SK-N-SH (cell line): ENCODE measurements at regions not wholly inside any gene's neighbourhood (a gene's known extent, or its start where the extent isn't known, plus 50 kb on each side); places are given as distances from the start of the nearest gene placed in this dataset.
"Not testable (repeated sequence)": the region's sequence is repeated elsewhere in the genome, so short reads cannot be mapped to it uniquely, and the experiment has no call there.

ENCODE experiments used
- CTCF ChIA-PET: fragments of 300-600, 350-600 bp; formaldehyde crosslinking; extraction: SDS; loops from one replicate; lab custom pipeline; 2021; lab: Yijun Ruan, JAX
- POLR2A ChIA-PET: fragments of 350-600 bp; sonication (Branson Sonifier 250); formaldehyde crosslinking; extraction: SDS; loops from one replicate; lab custom pipeline; 2020; ENCODE audit warnings: antibody characterized with exemption, inconsistent platforms; lab: Yijun Ruan, JAX
- DNase-seq: peaks from one replicate; pipeline ENCODE4 v3.0.0; 2012
- H2AFZ ChIP-seq: fragments of 200-600 bp; sonication (generic); 2 replicates; pipeline ENCODE4 v1.8.1; 2016; ENCODE audit warnings: antibody characterized with exemption, mild to moderate bottlenecking, low read depth
- H3F3A ChIP-seq: fragments of 200-600 bp; sonication (generic); replicated peaks from 2 replicates; pipeline ENCODE3; 2016; ENCODE audit warnings: antibody characterized with exemption, mild to moderate bottlenecking; ENCODE audit not compliant: insufficient read depth
- H3K27ac ChIP-seq, 2 experiments: fragments of 200-500 bp in 1 of 2; fragments of 200-600 bp in 1 of 2; sonication (Bioruptor generic) in 1 of 2; sonication (generic), shearing (Covaris generic) in 1 of 2; 2 replicates each; pipeline versions ENCODE4 v1.5.1 to v1.6.1; 2014 to 2016; ENCODE audit warnings: low read depth in 2 of 2, inconsistent platforms in 1 of 2, low read length in 1 of 2, mild to moderate bottlenecking in 1 of 2, mixed read lengths in 1 of 2
- H3K27me3 ChIP-seq: fragments of 200-600 bp; sonication (generic), shearing (Covaris generic); 2 replicates; pipeline ENCODE4 v1.6.1; 2016; ENCODE audit warnings: mixed run types; ENCODE audit not compliant: insufficient read depth
- H3K36me3 ChIP-seq, 2 experiments: fragments of 200-500 bp in 1 of 2; fragments of 200-600 bp in 1 of 2; sonication (Bioruptor generic) in 1 of 2; sonication (generic) in 1 of 2; replicated peaks in 1 of 2; 2 replicates each; pipeline versions ENCODE3 to v1.5.1; 2014 to 2016; ENCODE audit warnings: low read length in 1 of 2, mild to moderate bottlenecking in 1 of 2; ENCODE audit not compliant: insufficient read depth in 2 of 2, control insufficient read depth in 1 of 2
- H3K4me1 ChIP-seq, 2 experiments: fragments of 200-500 bp in 1 of 2; fragments of 200-600 bp in 1 of 2; sonication (Bioruptor generic) in 1 of 2; sonication (generic), shearing (Covaris generic) in 1 of 2; 2 replicates each; pipeline versions ENCODE4 v1.5.1 to v1.6.1; 2014 to 2016; ENCODE audit warnings: low read depth in 1 of 2, low read length in 1 of 2, mixed run types in 1 of 2; ENCODE audit not compliant: insufficient read depth in 2 of 2, control insufficient read depth in 1 of 2
- H3K4me2 ChIP-seq: fragments of 200-600 bp; sonication (generic), shearing (Covaris generic); 2 replicates; pipeline ENCODE4 v1.6.1; 2017; ENCODE audit warnings: mixed run types
- H3K4me3 ChIP-seq, 2 experiments: fragments of 200-500 bp in 1 of 2; fragments of 200-600 bp in 1 of 2; sonication (Bioruptor generic) in 1 of 2; sonication (generic), shearing (Covaris generic) in 1 of 2; 2 replicates each; pipeline versions ENCODE4 v1.5.1 to v1.8.1; 2014 to 2016; ENCODE audit warnings: low read depth in 2 of 2, inconsistent platforms in 1 of 2, low read length in 1 of 2, mild to moderate bottlenecking in 1 of 2, mixed read lengths in 1 of 2, moderate library complexity in 1 of 2
- H3K79me2 ChIP-seq: fragments of 200-600 bp; sonication (generic); 2 replicates; pipeline ENCODE4 v1.8.1; 2017; ENCODE audit warnings: mild to moderate bottlenecking; ENCODE audit not compliant: insufficient read depth
- H3K9ac ChIP-seq: fragments of 200-600 bp; sonication (generic); 2 replicates; pipeline ENCODE4 v1.6.1; 2017; ENCODE audit warnings: mixed run types
- H3K9me2 ChIP-seq: fragments of 200-600 bp; sonication (generic); 2 replicates; pipeline ENCODE4 v1.6.1; 2017; ENCODE audit warnings: mixed run types
- H3K9me3 ChIP-seq: fragments of 200-600 bp; sonication (generic); 2 replicates; pipeline ENCODE4 v1.6.1; 2017; ENCODE audit warnings: mixed run types, mild to moderate bottlenecking, moderate library complexity
- H4K20me1 ChIP-seq: fragments of 200-600 bp; sonication (generic); 2 replicates; pipeline ENCODE4 v1.6.1; 2017; ENCODE audit warnings: mild to moderate bottlenecking, mixed run types; ENCODE audit not compliant: insufficient read depth
- CHD2 ChIP-seq: fragments of 150-350 bp; IDR thresholded peaks from 2 replicates; pipeline ENCODE4 v1.6.1; 2018; ENCODE audit warnings: low read length; ENCODE audit not compliant: partially characterized antibody
- FOXJ3 ChIP-seq: sonication (generic); formaldehyde crosslinking; IDR thresholded peaks from 2 replicates; pipeline ENCODE4 v1.5.1; 2020; ENCODE audit warnings: mild to moderate bottlenecking, missing genetic modification reagents
- GABPA ChIP-seq: IDR thresholded peaks from 2 replicates; pipeline ENCODE4 v1.4.0; 2012; ENCODE audit warnings: low read depth, mild to moderate bottlenecking
- GATA2 ChIP-seq: sonication (generic); formaldehyde crosslinking; IDR thresholded peaks from 2 replicates; pipeline ENCODE4 v1.5.0; 2020; ENCODE audit warnings: mild to moderate bottlenecking, missing genetic modification reagents
- JUND ChIP-seq: IDR thresholded peaks from 2 replicates; pipeline ENCODE4 v1.4.0; 2012
- NFIC ChIP-seq: IDR thresholded peaks from 2 replicates; pipeline ENCODE4 v1.4.0; 2012; ENCODE audit warnings: borderline replicate concordance
- NRF1 ChIP-seq: IDR thresholded peaks from 2 replicates; pipeline ENCODE4 v1.6.1; 2012; ENCODE audit warnings: low read depth, mild to moderate bottlenecking, low read length
- POLR2AphosphoS5 ChIP-seq: IDR thresholded peaks from 2 replicates; pipeline ENCODE4 v1.6.1; 2012; ENCODE audit warnings: low read depth, low read length
- TAF1 ChIP-seq: IDR thresholded peaks from 2 replicates; pipeline ENCODE4 v1.6.1; 2012; ENCODE audit warnings: low read depth, mild to moderate bottlenecking, low read length, moderate library complexity, borderline replicate concordance
- TCF12 ChIP-seq: IDR thresholded peaks from 2 replicates; pipeline ENCODE4 v1.4.0; 2012
- WGBS: methylation state at CpG from one replicate; pipeline ENCODE4 v1.1.6; 2017; ENCODE audit warnings: low lambda C conversion rate; 5-methylcytosine and 5-hydroxymethylcytosine counted together
- TF ChIP-seq, protein P1 (sequence below): fragments of 150-350 bp; IDR thresholded peaks from 2 replicates; pipeline ENCODE4 v1.6.1; 2017; ENCODE audit warnings: antibody characterized with exemption, low read length, low read depth, borderline replicate concordance

- no peaks in the 10 kb centered on the region for H4K20me1 ChIP-seq
- no peak overlapping the region for H2AFZ ChIP-seq
- H3K4me3 ChIP-seq = no peak overlapping the region
- no peaks in the 10 kb centered on the region; a peak in 1 of 4 replicates for H3K4me1 ChIP-seq
- H3K36me3 ChIP-seq = no peaks in the 10 kb centered on the region
- H3K9ac ChIP-seq = no peak overlapping the region
- no peaks in the 10 kb centered on the region for H3F3A ChIP-seq
- TF ChIP-seq, protein P1, sequence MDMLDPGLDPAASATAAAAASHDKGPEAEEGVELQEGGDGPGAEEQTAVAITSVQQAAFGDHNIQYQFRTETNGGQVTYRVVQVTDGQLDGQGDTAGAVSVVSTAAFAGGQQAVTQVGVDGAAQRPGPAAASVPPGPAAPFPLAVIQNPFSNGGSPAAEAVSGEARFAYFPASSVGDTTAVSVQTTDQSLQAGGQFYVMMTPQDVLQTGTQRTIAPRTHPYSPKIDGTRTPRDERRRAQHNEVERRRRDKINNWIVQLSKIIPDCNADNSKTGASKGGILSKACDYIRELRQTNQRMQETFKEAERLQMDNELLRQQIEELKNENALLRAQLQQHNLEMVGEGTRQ = no peak
- TF ChIP-seq POLR2AphosphoS5 = no peak
- no peak for TF ChIP-seq NRF1
- TF ChIP-seq TCF12 = no peak
- CTCF ChIA-PET = interaction anchor here (0.7 kb wide), 1 partner anchor 1292 kb away, joined by 3 read pairs; no protein-coding TSS in a partner anchor
- H3K4me2 ChIP-seq = no peak overlapping the region
- no peak overlapping the region for H3K27ac ChIP-seq
- no peaks in the 10 kb centered on the region for H3K9me2 ChIP-seq
- POLR2A ChIA-PET = no interaction called here
- no peaks in the 10 kb centered on the region for H3K27me3 ChIP-seq
- no peaks in the 10 kb centered on the region for H3K9me3 ChIP-seq
- no peak for DNase-seq
- 13% methylated on average over 2 of the region's 2 CpGs for WGBS
- H3K79me2 ChIP-seq = no peaks in the 10 kb centered on the region
Measured at GRCh38 chr4:97317201-97317600, 826.1 kb downstream of the STPG2 start.

DNA sequence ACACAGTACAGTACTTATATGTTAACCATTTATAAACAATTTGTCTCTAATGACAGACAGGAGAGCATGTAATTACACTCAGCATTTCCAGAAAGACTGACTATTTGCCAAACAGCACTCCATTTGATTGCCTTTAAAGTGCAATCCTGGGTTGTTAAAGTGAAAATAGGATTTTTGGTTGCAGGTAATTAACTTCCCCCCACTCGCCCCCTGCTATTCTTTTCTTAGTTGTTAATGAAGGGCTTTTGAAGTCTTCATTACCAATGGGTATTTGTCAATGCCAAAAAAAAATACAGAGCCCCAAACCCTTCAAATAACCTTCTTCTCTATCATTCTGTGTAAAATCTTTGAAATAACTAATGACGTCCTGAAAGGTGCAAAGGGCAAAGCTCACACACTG is 825.6 kb downstream of the STPG2 start:
- POLR2A ChIA-PET = no interaction called here
- WGBS = 18% methylated on average over 2 of the region's 2 CpGs

DNA sequence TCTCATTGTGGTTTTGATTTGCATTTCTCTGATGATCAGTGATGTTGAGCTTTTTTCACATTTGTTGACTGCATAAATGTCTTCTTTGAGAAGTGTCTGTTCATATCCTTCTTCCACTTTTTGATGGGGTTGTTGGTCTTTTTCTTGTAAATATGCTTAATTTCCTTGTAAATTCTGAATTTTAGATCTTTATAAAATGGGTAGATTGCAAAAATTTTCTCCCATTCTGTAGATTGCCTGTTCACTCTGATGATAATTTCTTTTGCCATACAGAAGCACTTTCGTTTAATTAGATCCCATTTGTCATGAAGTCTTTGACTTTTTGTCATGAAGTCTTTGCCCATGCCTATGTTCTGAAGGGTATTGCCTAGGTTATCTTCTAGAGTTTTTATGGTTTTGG is 817.5 kb downstream of the STPG2 start:
- DNase-seq, H3K27me3 ChIP-seq, H3K27ac ChIP-seq, H3F3A ChIP-seq, H3K4me1 ChIP-seq, H3K4me3 ChIP-seq, H3K9ac ChIP-seq, H3K9me2 ChIP-seq, H3K79me2 ChIP-seq, H3K4me2 ChIP-seq, H4K20me1 ChIP-seq, H3K9me3 ChIP-seq, H3K36me3 ChIP-seq, CTCF ChIA-PET, H2AFZ ChIP-seq, POLR2A ChIA-PET: not testable (repeated sequence)
- 6% methylated on average over 1 of the region's 1 CpG for WGBS

More for the DNA sequence above, 825.6 kb downstream of the STPG2 start:
- H3K4me3 ChIP-seq = no peak overlapping the region
- H3K4me1 ChIP-seq = no peaks in the 10 kb centered on the region; a peak in 1 of 4 replicates
- H3K9ac ChIP-seq = no peak overlapping the region
- DNase-seq = no peak
- no peaks in the 10 kb centered on the region for H3F3A ChIP-seq
- no peaks in the 10 kb centered on the region for H4K20me1 ChIP-seq
- no peaks in the 10 kb centered on the region for H3K79me2 ChIP-seq
- H3K36me3 ChIP-seq = no peaks in the 10 kb centered on the region
- TF ChIP-seq GATA2 = no peak
- no peak for TF ChIP-seq POLR2AphosphoS5
- no peak for TF ChIP-seq CHD2
- TF ChIP-seq GABPA = no peak
- TF ChIP-seq FOXJ3 (CRISPR knock-in tag) = no peak
- TF ChIP-seq NFIC = no peak
- TF ChIP-seq JUND = no peak
- TF ChIP-seq TAF1 = no peak
- H3K9me2 ChIP-seq = no peaks in the 10 kb centered on the region
- no peak overlapping the region for H3K4me2 ChIP-seq
- CTCF ChIA-PET = interaction anchor here (0.7 kb wide), 1 partner anchor 1291 kb away, joined by 3 read pairs; no protein-coding TSS in a partner anchor
- H3K9me3 ChIP-seq = no peaks in the 10 kb centered on the region
- no peak overlapping the region for H2AFZ ChIP-seq
- H3K27ac ChIP-seq = no peak overlapping the region
- no peaks in the 10 kb centered on the region for H3K27me3 ChIP-seq
